HEK293 (cell line): ENCODE measurements at regions not wholly inside any gene's neighbourhood (a gene's known extent, or its start where the extent isn't known, plus 50 kb on each side); places are given as distances from the start of the nearest gene placed in this dataset.

Experiments used
- CTCF ChIA-PET: fragments of 350-600 bp; formaldehyde crosslinking; extraction: SDS; loops from one replicate; lab custom pipeline; 2021; ENCODE audit warnings: antibody characterized with exemption; lab: Yijun Ruan, JAX
- POLR2A ChIA-PET: fragments of 300-600 bp; formaldehyde crosslinking; extraction: SDS; loops from one replicate; lab custom pipeline; 2020; ENCODE audit warnings: antibody characterized with exemption, inconsistent platforms; lab: Yijun Ruan, JAX
- H3K27ac ChIP-seq: fragments of 200-500 bp; sonication (Bioruptor generic); 2 replicates; pipeline ENCODE4 v1.5.1; 2014; ENCODE audit warnings: low read depth, low read length, control low read depth, inconsistent platforms; ENCODE audit errors: extremely low read depth
- H3K36me3 ChIP-seq, 2 experiments: fragments of 200-500 bp in 1 of 2; sonication (Bioruptor generic) in 1 of 2; 1 replicate in 1 of 2; 2 replicates in 1 of 2; pipeline ENCODE4 v1.5.1; 2014 to 2017; ENCODE audit warnings: inconsistent platforms in 2 of 2, low read length in 2 of 2; ENCODE audit not compliant: control insufficient read depth in 2 of 2, insufficient read depth in 1 of 2
- H3K4me1 ChIP-seq: fragments of 200-500 bp; sonication (Bioruptor generic); 2 replicates; pipeline ENCODE4 v1.5.1; 2014; ENCODE audit warnings: mild to moderate bottlenecking, low read length, inconsistent platforms; ENCODE audit not compliant: control insufficient read depth, insufficient read depth
- H3K4me3 ChIP-seq: 2 replicates; pipeline ENCODE4 v1.5.1; 2011; ENCODE audit warnings: low read depth, mild to moderate bottlenecking, control low read depth, low read length, moderate library complexity
- H3K9me3 ChIP-seq: fragments of 200-500 bp; sonication (Bioruptor generic); 2 replicates; pipeline ENCODE4 v1.5.1; 2014; ENCODE audit warnings: low read depth, low read length, inconsistent platforms; ENCODE audit not compliant: control insufficient read depth, insufficient read depth
- GLI2 ChIP-seq: fragments of 450-650 bp; formaldehyde crosslinking; IDR thresholded peaks from 2 replicates; pipeline ENCODE4; 2017; ENCODE audit warnings: missing biosample characterization, missing genetic modification characterization, low read depth, borderline replicate concordance
- INSM2 ChIP-seq: fragments of 450-650 bp; formaldehyde crosslinking; IDR thresholded peaks from 2 replicates; pipeline ENCODE4 v1.5.1; 2016; ENCODE audit warnings: missing biosample characterization, missing genetic modification characterization
- SCRT2 ChIP-seq: fragments of 450-650 bp; formaldehyde crosslinking; IDR thresholded peaks from 2 replicates; pipeline ENCODE4 v1.5.1; 2016; ENCODE audit warnings: missing biosample characterization, missing genetic modification characterization
- YY1 ChIP-seq: fragments of 450-650 bp; formaldehyde crosslinking; IDR thresholded peaks from 2 replicates; pipeline ENCODE4 v1.5.1; 2018; ENCODE audit warnings: missing biosample characterization, missing genetic modification characterization
- ZBTB49 ChIP-seq: fragments of 450-650 bp; formaldehyde crosslinking; IDR thresholded peaks from 2 replicates; pipeline ENCODE4 v1.5.1; 2016; ENCODE audit warnings: missing biosample characterization, missing genetic modification characterization, low read depth
- ZNF18 ChIP-seq: fragments of 450-650 bp; formaldehyde crosslinking; IDR thresholded peaks from 2 replicates; pipeline ENCODE4 v1.5.1; 2016; ENCODE audit warnings: missing biosample characterization, missing genetic modification characterization
- TF ChIP-seq, protein P1 (sequence below): fragments of 450-650 bp; formaldehyde crosslinking; IDR thresholded peaks from 2 replicates; pipeline ENCODE4; 2016; ENCODE audit warnings: missing biosample characterization, missing genetic modification characterization
- TF ChIP-seq, protein P2 (sequence below): fragments of 450-650 bp; formaldehyde crosslinking; IDR thresholded peaks from 2 replicates; pipeline ENCODE4 v1.5.1; 2017; ENCODE audit warnings: missing biosample characterization, mild to moderate bottlenecking, missing genetic modification characterization, moderate library complexity
- TF ChIP-seq, protein P3 (sequence below): fragments of 450-650 bp; formaldehyde crosslinking; IDR thresholded peaks from 2 replicates; pipeline ENCODE4 v1.5.1; 2017; ENCODE audit warnings: missing biosample characterization, missing genetic modification characterization

DNA sequence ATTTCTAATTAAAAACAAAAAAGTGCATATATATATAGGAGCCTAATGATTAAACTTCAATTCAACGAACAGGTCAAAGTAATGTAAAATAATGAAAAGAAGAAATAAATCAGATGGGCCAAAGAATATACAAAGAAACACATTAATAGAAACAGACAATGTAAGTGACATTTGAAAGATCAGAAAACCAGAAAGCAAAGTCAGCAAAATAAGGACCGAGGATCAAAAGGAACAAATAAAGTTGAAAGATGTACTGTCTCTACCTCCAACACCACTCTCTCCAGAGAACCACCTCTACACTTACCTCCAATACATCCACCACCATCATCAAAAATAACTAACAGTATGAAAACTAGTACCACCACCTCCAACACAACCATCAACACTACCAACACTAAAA is 1226.3 kb upstream of the NCAM2 start:
- ChIA-PET POLR2A (no interaction called here), CTCF (no interaction called here)
- no peak overlapping the region for H3K27ac ChIP-seq
- H3K4me3 ChIP-seq = no peak overlapping the region
- TF ChIP-seq ZBTB49 (tag by site-specific recombination) = no peak
- no peaks in the 10 kb centered on the region for H3K36me3 ChIP-seq
- no peaks in the 10 kb centered on the region; the same call in none of the 2 replicates for H3K9me3 ChIP-seq
- H3K4me1 ChIP-seq = no peaks in the 10 kb centered on the region

DNA sequence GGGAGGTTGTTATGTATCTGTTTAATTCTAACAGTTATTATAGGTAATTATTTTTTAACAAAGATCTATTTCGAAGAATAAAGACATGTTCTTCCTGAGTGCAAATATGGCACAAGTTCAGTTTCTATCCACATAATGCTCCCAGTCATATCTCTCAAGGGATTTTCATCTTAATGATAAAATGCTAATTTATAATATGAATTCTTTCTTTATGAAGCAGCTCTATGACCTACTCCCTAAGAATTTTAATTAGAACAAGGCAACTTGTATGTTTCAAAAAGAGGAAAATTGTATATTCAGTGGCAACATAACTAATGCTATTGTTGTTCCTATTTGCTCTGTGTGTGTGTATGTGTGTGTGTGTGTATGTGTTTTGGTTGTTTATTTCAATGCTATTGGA is 1222.1 kb upstream of the NCAM2 start:
- no peaks in the 10 kb centered on the region; the same call in 1 of the 2 replicates for H3K9me3 ChIP-seq
- no peaks in the 10 kb centered on the region for H3K36me3 ChIP-seq
- H3K4me3 ChIP-seq = no peak overlapping the region
- TF ChIP-seq YY1 = no peak
- TF ChIP-seq, protein P1, sequence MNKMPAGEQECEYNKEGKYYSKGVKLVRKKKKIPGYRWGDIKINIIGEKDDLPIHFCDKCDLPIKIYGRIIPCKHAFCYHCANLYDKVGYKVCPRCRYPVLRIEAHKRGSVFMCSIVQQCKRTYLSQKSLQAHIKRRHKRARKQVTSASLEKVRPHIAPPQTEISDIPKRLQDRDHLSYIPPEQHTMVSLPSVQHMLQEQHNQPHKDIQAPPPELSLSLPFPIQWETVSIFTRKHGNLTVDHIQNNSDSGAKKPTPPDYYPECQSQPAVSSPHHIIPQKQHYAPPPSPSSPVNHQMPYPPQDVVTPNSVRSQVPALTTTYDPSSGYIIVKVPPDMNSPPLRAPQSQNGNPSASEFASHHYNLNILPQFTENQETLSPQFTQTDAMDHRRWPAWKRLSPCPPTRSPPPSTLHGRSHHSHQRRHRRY (tag by site-specific recombination) = no peak
- TF ChIP-seq SCRT2 (tag by site-specific recombination) = no peak
- no peak for TF ChIP-seq INSM2
- TF ChIP-seq GLI2 (tag by site-specific recombination) = no peak
- POLR2A ChIA-PET = no interaction called here
- CTCF ChIA-PET = no interaction called here
- H3K27ac ChIP-seq = no peak overlapping the region
- no peaks in the 10 kb centered on the region for H3K4me1 ChIP-seq

- no peak for TF ChIP-seq ZNF18
- TF ChIP-seq, protein P2, sequence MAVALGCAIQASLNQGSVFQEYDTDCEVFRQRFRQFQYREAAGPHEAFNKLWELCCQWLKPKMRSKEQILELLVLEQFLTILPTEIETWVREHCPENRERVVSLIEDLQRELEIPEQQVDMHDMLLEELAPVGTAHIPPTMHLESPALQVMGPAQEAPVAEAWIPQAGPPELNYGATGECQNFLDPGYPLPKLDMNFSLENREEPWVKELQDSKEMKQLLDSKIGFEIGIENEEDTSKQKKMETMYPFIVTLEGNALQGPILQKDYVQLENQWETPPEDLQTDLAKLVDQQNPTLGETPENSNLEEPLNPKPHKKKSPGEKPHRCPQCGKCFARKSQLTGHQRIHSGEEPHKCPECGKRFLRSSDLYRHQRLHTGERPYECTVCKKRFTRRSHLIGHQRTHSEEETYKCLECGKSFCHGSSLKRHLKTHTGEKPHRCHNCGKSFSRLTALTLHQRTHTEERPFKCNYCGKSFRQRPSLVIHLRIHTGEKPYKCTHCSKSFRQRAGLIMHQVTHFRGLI (tag by site-specific recombination) = no peak
- TF ChIP-seq, protein P3, sequence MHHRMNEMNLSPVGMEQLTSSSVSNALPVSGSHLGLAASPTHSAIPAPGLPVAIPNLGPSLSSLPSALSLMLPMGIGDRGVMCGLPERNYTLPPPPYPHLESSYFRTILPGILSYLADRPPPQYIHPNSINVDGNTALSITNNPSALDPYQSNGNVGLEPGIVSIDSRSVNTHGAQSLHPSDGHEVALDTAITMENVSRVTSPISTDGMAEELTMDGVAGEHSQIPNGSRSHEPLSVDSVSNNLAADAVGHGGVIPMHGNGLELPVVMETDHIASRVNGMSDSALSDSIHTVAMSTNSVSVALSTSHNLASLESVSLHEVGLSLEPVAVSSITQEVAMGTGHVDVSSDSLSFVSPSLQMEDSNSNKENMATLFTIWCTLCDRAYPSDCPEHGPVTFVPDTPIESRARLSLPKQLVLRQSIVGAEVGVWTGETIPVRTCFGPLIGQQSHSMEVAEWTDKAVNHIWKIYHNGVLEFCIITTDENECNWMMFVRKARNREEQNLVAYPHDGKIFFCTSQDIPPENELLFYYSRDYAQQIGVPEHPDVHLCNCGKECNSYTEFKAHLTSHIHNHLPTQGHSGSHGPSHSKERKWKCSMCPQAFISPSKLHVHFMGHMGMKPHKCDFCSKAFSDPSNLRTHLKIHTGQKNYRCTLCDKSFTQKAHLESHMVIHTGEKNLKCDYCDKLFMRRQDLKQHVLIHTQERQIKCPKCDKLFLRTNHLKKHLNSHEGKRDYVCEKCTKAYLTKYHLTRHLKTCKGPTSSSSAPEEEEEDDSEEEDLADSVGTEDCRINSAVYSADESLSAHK = no peak
- CTCF ChIA-PET = no interaction called here
- POLR2A ChIA-PET = no interaction called here
- Histone ChIP-seq H3K4me3 (no peak overlapping the region), H3K27ac (no peak overlapping the region), H3K36me3 (no peaks in the 10 kb centered on the region), H3K4me1 (no peaks in the 10 kb centered on the region), H3K9me3 (no peaks in the 10 kb centered on the region; the same call in 1 of the 2 replicates)
These were observed 1216.1 kb upstream of the NCAM2 start for GRCh38 chr21:19781881-19782652.
